Smooth muscle cell (in vitro differentiated cells): ENCODE measurements at regions not wholly inside any gene's neighbourhood (a gene's known extent, or its start where the extent isn't known, plus 50 kb on each side); places are given as distances from the start of the nearest gene placed in this dataset.

ENCODE experiments used
- DNase-seq: peaks from one replicate; lab custom pipeline; 2025; ENCODE audit not compliant: unreplicated experiment; lab: John Stamatoyannopoulos, UW
- H2AFZ ChIP-seq: fragments of 200-600 bp; sonication (generic); 2 replicates; pipeline ENCODE4 v1.6.0; 2016; ENCODE audit warnings: antibody characterized with exemption, low read depth, mild to moderate bottlenecking
- H3F3A ChIP-seq: fragments of 200-600 bp; sonication (generic); 2 replicates; pipeline ENCODE4 v1.6.0; 2017; ENCODE audit warnings: antibody characterized with exemption, low read depth
- H3K27ac ChIP-seq: fragments of 200-600 bp; sonication (generic); 2 replicates; pipeline ENCODE4 v1.5.1; 2016; ENCODE audit warnings: low read depth, mild to moderate bottlenecking
- H3K27me3 ChIP-seq: fragments of 200-600 bp; sonication (generic); 2 replicates; pipeline ENCODE4 v1.6.1; 2016; ENCODE audit warnings: low read depth, mild to moderate bottlenecking
- H3K36me3 ChIP-seq: fragments of 200-600 bp; sonication (generic); 2 replicates; pipeline ENCODE4 v1.5.1; 2016; ENCODE audit warnings: low read depth
- H3K4me1 ChIP-seq: fragments of 200-600 bp; sonication (generic); 2 replicates; pipeline ENCODE4 v1.5.1; 2016; ENCODE audit warnings: low read depth
- H3K4me2 ChIP-seq: fragments of 200-600 bp; sonication (generic); 2 replicates; pipeline ENCODE4 v1.6.0; 2016; ENCODE audit warnings: mild to moderate bottlenecking
- H3K4me3 ChIP-seq: fragments of 200-600 bp; sonication (generic); 2 replicates; pipeline ENCODE4 v1.5.1; 2016; ENCODE audit warnings: mild to moderate bottlenecking
- H3K79me2 ChIP-seq: fragments of 200-600 bp; sonication (generic); 2 replicates; pipeline ENCODE4 v1.6.0; 2016; ENCODE audit warnings: low read depth, mild to moderate bottlenecking
- H3K9ac ChIP-seq: fragments of 200-600 bp; sonication (generic); 2 replicates; pipeline ENCODE4 v1.6.0; 2016; ENCODE audit warnings: low read depth
- H3K9me3 ChIP-seq: fragments of 200-600 bp; sonication (generic); replicated peaks from 2 replicates; pipeline ENCODE4 v1.5.1; 2016; ENCODE audit warnings: low read depth
- H4K20me1 ChIP-seq: fragments of 200-600 bp; sonication (generic); 2 replicates; pipeline ENCODE4 v1.6.0; 2016; ENCODE audit warnings: low read depth
- CTCF ChIP-seq: fragments of 200-600 bp; sonication (generic); IDR thresholded peaks from 2 replicates; pipeline ENCODE4 v1.5.1; 2017; ENCODE audit warnings: borderline replicate concordance, mild to moderate bottlenecking, antibody characterized with exemption; ENCODE audit not compliant: insufficient read depth, poor library complexity, severe bottlenecking
- WGBS: methylation state at CpG from one replicate; pipeline ENCODE4 v1.1.7; 2016; ENCODE audit warnings: low lambda C conversion rate; 5-methylcytosine and 5-hydroxymethylcytosine counted together

- Histone ChIP-seq H3K4me3 (no peak overlapping the region), H4K20me1 (no peaks in the 10 kb centered on the region), H3K4me1 (no peaks in the 10 kb centered on the region), H2AFZ (no peak overlapping the region), H3K79me2 (no peaks in the 10 kb centered on the region), H3F3A (no peaks in the 10 kb centered on the region), H3K27me3 (no peaks in the 10 kb centered on the region), H3K4me2 (no peak overlapping the region), H3K27ac (no peak overlapping the region), H3K36me3 (no peaks in the 10 kb centered on the region), H3K9ac (no peak overlapping the region), H3K9me3 (no peaks in the 10 kb centered on the region)
- no peak for DNase-seq
- 74% methylated on average over 1 of the region's 1 CpG for WGBS
- TF ChIP-seq CTCF: no peak
These were observed 227.3 kb upstream of the CDH18 start for GRCh38 chr5:20215257-20215656.

- Histone ChIP-seq H4K20me1 (no peaks in the 10 kb centered on the region), H3K9ac (no peak overlapping the region), H3K36me3 (no peaks in the 10 kb centered on the region), H3F3A (no peaks in the 10 kb centered on the region), H2AFZ (no peak overlapping the region), H3K4me3 (no peak overlapping the region), H3K79me2 (no peaks in the 10 kb centered on the region), H3K4me2 (no peak overlapping the region), H3K27ac (no peak overlapping the region), H3K4me1 (no peaks in the 10 kb centered on the region), H3K27me3 (no peaks in the 10 kb centered on the region), H3K9me3 (no peaks in the 10 kb centered on the region)
- TF ChIP-seq CTCF: no peak
- WGBS: 93% methylated on average over 2 of the region's 2 CpGs
- DNase-seq: no peak
These were observed 225.8 kb upstream of the CDH18 start for GRCh38 chr5:20213803-20214202.

GRCh38 chr5:20212701-20213100 is 224.7 kb upstream of the CDH18 start:
- no peaks in the 10 kb centered on the region for H3K4me1 ChIP-seq
- no peaks in the 10 kb centered on the region for H4K20me1 ChIP-seq
- no peak for TF ChIP-seq CTCF
- H3K79me2 ChIP-seq: no peaks in the 10 kb centered on the region
- H3F3A ChIP-seq: no peaks in the 10 kb centered on the region
- H3K4me3 ChIP-seq: no peak overlapping the region
- H2AFZ ChIP-seq: no peak overlapping the region
- H3K9me3 ChIP-seq: no peaks in the 10 kb centered on the region
- no peaks in the 10 kb centered on the region for H3K27me3 ChIP-seq
- no peak overlapping the region for H3K27ac ChIP-seq
- H3K4me2 ChIP-seq: no peak overlapping the region
- no peak overlapping the region for H3K9ac ChIP-seq
- H3K36me3 ChIP-seq: no peaks in the 10 kb centered on the region
- no peak for DNase-seq

- no peak overlapping the region for H3K27ac ChIP-seq
- no peak for DNase-seq
- TF ChIP-seq CTCF: no peak
- H4K20me1 ChIP-seq: no peaks in the 10 kb centered on the region
- H3K9ac ChIP-seq: no peak overlapping the region
- no peak overlapping the region for H3K4me3 ChIP-seq
- WGBS: 79% methylated on average over 4 of the region's 4 CpGs
- no peak overlapping the region for H3K4me2 ChIP-seq
- H2AFZ ChIP-seq: no peak overlapping the region
- H3K4me1 ChIP-seq: no peaks in the 10 kb centered on the region
- H3K9me3 ChIP-seq: no peaks in the 10 kb centered on the region
- no peaks in the 10 kb centered on the region for H3K36me3 ChIP-seq
- H3K27me3 ChIP-seq: no peaks in the 10 kb centered on the region
- no peaks in the 10 kb centered on the region for H3K79me2 ChIP-seq
- H3F3A ChIP-seq: no peaks in the 10 kb centered on the region
These were observed 178.5 kb upstream of the CDH18 start for GRCh38 chr5:20166456-20166855.
